ENCODE measurements at regions not wholly inside any gene's neighbourhood (a gene's known extent, or its start where the extent isn't known, plus 50 kb on each side); places are given as distances from the start of the nearest gene placed in this dataset.
"Not testable (repeated sequence)": the region's sequence is repeated elsewhere in the genome, so short reads cannot be mapped to it uniquely, and the experiment has no call there.

GRCh38 chr15:39236375-39236774 lies 344.5 kb upstream of the THBS1 start:
- DNase-seq (ENCODE audit: extremely low spot score, insufficient read length, low read depth) (no peak), FAIRE-seq (no peak)

DNA sequence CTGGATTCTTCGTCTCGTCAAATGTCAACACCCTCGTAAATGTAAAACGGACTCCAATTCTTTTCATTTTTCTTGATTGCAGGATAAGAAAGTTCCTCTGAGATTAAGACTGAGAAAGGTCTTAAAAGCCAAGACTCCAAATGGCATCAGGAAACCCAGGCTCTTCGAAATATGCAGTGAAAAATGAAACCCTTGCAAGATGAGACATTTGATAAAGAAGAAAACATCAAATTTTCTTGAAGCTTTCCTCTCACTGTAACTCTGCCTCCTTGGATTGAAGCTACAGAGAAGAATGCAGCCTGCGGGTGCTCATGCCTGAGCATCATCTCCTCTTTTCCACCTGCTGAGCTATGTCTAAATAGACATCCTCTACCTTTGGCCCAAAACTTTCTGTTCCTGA lies 342.4 kb upstream of the THBS1 start:
- DNase-seq (ENCODE audit: extremely low spot score, insufficient read length, low read depth): no peak
- no peak for FAIRE-seq

DNA sequence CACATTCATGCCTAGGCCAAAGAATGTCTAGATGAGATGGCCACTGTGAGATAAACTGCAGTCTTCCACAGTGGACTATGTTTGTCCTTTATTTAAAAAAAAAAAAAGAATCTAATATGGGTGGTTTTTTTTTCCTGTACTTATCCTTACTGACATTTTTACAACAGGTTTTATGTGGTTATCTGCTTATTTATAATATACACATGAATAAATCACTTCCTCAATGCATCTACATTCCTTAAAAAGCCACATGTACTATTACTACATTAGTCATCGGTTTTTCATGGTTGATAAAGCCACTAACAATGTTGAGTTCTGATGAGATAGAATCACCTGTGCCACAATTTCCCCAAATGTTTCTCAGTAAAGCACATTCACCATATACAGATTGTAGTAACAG lies 341.3 kb upstream of the THBS1 start:
- FAIRE-seq (no peak), DNase-seq (ENCODE audit: extremely low spot score, insufficient read length, low read depth) (no peak)

DNA sequence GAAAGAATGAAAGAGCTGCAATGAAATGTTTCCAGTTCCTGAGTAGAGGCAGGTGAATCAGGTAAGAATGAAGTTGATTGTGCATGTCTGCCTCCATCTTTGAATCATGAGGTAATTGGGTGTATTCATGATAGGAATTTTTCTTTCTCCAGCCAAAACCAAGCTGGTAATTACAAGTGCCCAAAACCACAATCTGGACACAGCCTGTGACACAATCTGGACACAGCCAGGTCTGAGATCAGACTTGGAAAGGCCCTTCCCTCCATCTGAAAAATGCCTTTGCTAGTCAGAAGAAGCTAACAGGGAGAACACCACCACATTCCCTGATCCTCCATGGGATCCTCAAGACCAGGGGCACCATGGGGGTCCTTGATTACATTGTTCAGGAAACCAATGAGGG lies 338.5 kb upstream of the THBS1 start:
- FAIRE-seq (no peak), DNase-seq (ENCODE audit: extremely low spot score, insufficient read length, low read depth) (no peak)

DNA sequence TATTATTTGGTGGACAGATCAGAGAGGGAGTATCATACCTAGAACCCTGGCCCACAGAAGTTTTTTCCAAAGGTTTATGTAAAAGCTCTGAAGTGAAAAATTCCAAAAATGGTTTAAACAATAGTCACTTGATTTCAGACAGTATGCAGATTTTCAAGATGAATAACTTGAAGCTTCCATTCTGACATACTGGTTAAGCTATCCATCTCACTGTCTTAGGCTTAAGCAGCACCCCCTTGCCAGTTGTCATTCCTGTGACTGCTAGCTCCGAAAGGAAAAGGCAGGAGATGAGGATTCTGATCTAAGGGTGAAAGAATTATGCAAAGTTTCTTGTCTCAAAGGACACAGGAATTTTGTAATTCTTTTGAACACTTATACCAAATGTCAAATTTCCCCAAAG lies 337.5 kb upstream of the THBS1 start:
- FAIRE-seq: no peak

DNA sequence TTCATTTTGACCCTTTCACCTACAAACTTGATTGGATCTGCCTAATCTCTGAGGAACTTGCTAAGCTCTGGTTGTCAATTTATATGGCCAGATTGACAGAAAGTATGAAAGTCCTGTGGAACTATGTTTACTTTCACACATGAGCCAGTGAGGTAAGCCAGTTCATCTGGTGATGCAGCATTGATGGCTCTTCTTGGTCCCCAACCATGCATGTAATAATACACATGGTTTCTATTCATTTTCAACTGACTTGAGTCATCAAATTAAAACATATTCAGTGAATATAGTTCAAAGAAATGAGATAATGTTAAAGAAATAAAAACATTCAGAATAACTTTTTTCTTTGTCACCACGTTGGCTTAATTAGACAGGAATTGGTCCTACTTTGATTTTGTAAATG lies 336.1 kb upstream of the THBS1 start:
- DNase-seq (ENCODE audit: extremely low spot score, insufficient read length, low read depth) (no peak), FAIRE-seq (no peak)

More for the DNA sequence above, 337.5 kb upstream of the THBS1 start:
- DNase-seq (ENCODE audit: extremely low spot score, insufficient read length, low read depth): no peak

DNA sequence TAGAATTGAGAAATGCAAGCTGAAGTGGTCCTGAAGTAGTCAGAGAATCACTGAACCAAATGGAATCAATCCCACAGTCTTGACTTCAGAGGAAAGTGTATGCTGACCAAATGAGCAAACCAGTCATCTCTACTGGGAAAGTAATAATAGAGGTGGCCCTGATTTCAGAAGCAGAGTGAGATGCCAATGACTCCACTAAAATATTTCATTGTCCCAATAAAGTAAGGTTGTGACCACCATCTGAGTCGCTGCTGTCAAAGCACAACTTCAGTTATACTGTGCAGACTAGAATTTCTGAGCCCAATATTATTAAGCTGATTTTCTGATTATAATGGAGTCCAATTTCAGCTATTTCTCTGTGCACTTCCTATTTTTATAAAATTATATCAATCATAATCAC lies 334.4 kb upstream of the THBS1 start:
- FAIRE-seq (no peak), DNase-seq (ENCODE audit: extremely low spot score, insufficient read length, low read depth) (no peak)

DNA sequence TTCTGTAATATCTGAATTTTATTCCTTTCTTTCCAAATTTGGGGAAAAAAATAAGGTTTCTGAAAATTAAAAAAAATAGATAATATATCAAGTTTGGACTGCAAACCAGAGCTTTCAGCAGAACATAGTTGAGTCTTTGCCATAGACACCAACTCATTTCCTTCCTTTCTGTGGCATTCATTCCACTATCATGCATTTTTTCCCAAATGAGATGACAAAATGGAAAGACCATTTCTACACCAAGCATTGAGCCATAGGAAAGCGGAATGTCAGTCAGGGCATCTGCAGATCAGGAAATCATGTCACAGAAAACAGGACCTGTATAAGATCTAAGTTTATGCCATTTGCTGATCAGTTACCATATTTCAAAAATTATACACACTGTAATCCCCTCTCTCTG lies 333.3 kb upstream of the THBS1 start:
- FAIRE-seq: no peak
- no peak for DNase-seq (ENCODE audit: extremely low spot score, insufficient read length, low read depth)

DNA sequence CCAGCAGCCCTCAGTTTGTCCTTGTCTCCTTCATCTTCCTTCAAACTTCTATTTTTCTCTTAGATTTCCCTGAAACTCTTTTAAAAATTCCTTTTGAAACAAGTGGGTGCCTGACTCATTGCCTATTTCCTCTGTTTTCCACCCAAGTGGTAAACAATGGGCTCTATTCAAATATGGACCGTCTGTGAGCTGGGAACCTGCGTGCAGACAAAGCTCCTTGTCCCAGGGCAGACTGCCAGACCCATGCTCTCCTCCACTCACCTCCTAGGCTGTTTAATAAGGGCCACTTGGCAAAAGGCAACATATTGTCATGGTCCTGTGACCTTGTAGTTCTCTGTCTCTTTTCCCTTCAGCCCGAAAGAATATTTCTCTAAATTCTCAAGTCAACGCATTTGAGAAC lies 332.7 kb upstream of the THBS1 start:
- FAIRE-seq: no peak
- no peak for DNase-seq (ENCODE audit: extremely low spot score, insufficient read length, low read depth)

DNA sequence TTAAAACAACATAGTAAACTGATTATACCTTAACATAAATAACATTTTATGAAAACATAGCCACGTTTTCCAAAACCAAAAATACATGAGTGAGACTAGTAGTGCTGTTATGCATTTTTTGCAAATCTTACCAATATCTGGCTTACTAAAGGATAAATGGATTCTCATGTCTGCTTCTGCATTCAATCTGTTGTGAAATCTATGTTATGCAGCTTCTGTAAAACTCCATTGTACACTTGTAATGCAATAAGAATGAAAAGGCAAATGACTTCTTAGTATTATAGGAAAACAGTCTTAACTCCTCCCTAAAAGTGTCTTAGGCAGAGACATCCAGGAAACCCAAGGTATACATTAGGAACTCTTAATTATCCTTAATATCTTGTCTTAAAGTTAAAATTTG lies 330.9 kb upstream of the THBS1 start:
- no peak for DNase-seq (ENCODE audit: extremely low spot score, insufficient read length, low read depth)
- FAIRE-seq: no peak

DNA sequence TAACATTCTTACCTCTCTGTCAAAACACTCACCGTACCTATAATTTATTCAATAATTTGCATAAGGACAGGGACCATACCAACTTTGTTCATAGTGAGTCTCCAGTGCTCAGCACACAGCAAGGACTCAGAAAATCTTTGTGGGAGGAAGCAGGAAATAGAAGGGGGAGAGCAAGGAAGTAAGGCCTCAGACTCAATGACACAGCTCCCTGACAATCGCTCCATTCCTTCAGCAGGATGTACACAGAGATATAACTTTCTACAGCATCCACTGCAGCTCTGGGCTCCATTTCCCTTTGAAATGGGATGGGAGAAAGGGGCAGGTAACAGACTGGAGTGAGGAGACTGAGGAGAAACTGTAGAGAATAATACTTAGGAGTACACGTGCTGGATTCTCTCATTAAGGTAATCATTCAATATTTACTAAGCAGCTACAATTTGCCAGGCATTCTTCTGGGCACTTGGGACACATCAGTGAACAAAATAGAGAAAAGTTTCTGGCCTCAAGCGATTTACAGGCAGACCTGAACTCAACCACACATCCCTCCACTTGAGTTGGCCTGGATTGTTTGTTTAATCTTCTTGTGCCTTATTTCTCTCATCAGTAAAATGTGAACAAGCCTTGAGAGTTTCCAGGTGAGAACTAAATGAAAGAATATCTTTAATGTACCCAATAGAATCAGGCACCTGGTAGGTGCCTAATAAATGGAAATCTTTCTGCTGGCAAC lies 330.3 kb upstream of the THBS1 start:
- FAIRE-seq: no peak
- DNase-seq (ENCODE audit: extremely low spot score, insufficient read length, low read depth): no peak

GRCh38 chr15:39251413-39252133 lies 329.3 kb upstream of the THBS1 start:
- DNase-seq (ENCODE audit: extremely low spot score, insufficient read length, low read depth): no peak

GRCh38 chr15:39252134-39252470 lies 328.8 kb upstream of the THBS1 start:
- FAIRE-seq (no peak), DNase-seq (ENCODE audit: extremely low spot score, insufficient read length, low read depth) (no peak)

More at GRCh38 chr15:39251413-39252133, 329.3 kb upstream of the THBS1 start:
- FAIRE-seq: no peak

DNA sequence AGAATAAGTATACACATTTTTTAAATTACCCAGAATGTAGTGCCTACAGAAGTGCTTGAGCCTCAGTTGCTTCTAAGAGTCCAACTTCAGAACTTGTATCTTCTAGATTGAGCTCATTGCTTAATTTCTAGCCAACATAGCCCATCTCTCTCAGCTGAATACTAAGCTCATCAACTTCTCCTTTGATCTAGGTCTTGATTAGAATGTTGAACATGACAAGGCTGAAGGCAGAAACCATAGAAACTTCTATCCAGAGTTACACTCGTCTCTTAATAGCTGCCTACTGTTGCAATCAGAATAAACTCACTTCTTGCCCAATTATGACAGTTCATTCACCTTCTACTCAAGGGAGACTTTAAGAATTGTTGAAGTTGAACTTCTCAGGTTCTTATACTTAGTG lies 327.3 kb upstream of the THBS1 start:
- FAIRE-seq: no peak
- DNase-seq (ENCODE audit: extremely low spot score, insufficient read length, low read depth): no peak

DNA sequence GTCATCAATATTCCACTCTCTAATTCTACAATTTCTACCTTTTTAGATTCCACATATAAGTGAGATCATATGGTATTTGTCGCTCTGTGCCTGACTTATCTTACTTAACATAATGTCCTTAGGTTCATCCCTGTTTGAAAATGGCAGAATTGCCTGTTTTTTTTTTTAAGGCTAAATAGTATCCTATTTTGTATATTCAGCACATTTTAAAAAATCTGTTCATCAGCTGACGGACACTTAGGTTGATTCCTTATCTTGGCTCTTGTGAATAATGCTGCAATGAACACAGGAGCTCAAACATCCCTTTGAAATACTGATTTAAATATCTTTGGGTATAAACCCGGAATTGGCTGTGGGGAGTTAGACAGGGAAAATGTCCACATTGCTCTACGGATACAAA lies 326.7 kb upstream of the THBS1 start:
- no peak for FAIRE-seq
- no peak for DNase-seq (ENCODE audit: extremely low spot score, insufficient read length, low read depth)

DNA sequence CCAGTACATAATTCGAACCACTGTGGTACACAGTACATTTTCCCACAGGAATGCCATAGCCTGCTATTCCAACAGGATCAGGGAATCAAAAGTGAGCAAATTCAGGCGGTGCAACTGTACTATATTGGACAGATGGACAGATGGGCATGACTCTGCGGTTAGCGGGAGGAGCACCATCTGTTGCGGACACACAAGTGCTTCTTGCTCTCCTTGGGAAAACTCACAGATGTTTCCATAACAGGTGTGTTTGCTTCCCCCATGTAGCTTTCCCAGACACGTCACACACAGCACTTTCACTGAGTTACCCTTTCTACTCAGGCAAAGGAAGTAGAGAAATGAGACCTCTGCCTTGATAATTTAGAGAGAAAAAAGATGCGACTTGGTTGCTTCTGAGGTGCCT lies 325.1 kb upstream of the THBS1 start:
- DNase-seq (ENCODE audit: extremely low spot score, insufficient read length, low read depth) (no peak), FAIRE-seq (no peak)

- FAIRE-seq (no peak), DNase-seq (ENCODE audit: extremely low spot score, insufficient read length, low read depth) (no peak)
Observed at GRCh38 chr15:39260391-39260790, 320.5 kb upstream of the THBS1 start.

DNA sequence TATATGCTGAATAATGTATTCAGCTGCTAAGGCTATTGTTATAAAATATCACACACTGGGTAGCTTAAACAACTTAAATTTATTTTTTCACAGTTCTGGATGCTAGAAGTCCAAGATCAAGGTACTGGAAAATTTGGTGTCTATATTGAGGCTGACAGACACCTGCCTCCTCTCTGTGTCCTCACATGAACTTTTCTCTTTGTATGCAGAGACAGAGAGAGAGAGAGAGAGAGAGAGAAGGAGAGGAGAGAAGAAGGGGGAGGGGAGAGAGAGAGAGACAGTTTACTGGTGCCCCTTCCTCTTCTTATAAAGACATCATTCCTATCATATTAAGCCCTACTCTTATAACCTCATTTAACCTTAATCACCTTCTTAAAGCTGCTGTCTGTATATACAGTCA lies 320.1 kb upstream of the THBS1 start:
- DNase-seq (ENCODE audit: extremely low spot score, insufficient read length, low read depth) (no peak), FAIRE-seq (no peak)

DNA sequence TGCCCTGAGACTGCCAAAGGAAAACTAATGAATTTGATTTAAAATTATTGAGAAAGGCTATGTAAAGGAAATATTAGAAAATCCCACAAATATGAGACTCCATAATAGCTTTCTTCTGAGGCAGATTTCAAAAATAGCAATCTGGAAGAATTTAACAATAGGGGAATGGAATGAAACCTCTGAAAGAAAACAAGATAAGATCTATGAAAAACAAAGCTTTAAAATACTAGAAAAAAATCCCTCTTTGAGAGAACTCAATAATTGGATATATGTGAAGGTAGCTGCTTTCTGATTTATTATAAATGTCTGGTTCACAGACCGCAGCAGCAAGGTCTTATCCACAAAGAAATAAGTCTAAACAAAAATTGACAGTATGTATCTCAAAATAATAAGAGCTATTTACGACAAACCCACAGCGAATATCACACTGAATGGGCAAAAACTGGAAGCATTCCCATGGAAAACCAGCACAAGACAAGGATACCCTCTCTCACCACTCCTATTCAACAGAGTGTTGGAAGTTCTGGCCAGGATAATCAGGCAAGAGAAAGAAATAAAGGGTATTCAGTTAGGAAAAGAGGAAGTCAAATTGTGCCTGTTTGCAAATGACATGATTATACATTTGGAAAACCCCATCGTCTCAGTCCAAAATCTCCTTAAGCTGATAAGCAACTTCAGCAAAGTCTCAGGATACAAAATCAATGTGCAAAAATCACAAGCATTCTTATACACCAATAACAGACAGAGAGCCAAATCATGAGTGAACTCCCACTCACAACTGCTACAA lies 319.3 kb upstream of the THBS1 start:
- not testable (repeated sequence) for DNase-seq (ENCODE audit: extremely low spot score, insufficient read length, low read depth); FAIRE-seq

GRCh38 chr15:39262995-39263772 lies 317.7 kb upstream of the THBS1 start:
- FAIRE-seq; DNase-seq (ENCODE audit: extremely low spot score, insufficient read length, low read depth): not testable (repeated sequence)

Data from GM18507 (cell line).